HEK293T (cell line): ENCODE measurements at regions not wholly inside any gene's neighbourhood (a gene's known extent, or its start where the extent isn't known, plus 50 kb on each side); places are given as distances from the start of the nearest gene placed in this dataset.
"Not testable (repeated sequence)": the region's sequence is repeated elsewhere in the genome, so short reads cannot be mapped to it uniquely, and the experiment has no call there.

Source experiments
- CTCF ChIA-PET: fragments of 350-600 bp; formaldehyde crosslinking; extraction: SDS; loops from one replicate; lab custom pipeline; 2021; ENCODE audit warnings: antibody characterized with exemption, inconsistent platforms; lab: Yijun Ruan, JAX
- POLR2A ChIA-PET: fragments of 350-600 bp; formaldehyde crosslinking; extraction: SDS; loops from one replicate; lab custom pipeline; 2020; ENCODE audit warnings: antibody characterized with exemption, inconsistent platforms; lab: Yijun Ruan, JAX
- DNase-seq: peaks from one replicate; pipeline ENCODE4 v3.0.0; 2012; ENCODE audit warnings: mixed read lengths; ENCODE audit errors: extremely low spot score
- ARNT ChIP-seq: fragments of 450-650 bp; IDR thresholded peaks from 2 replicates; pipeline ENCODE4 v1.6.1; 2017; ENCODE audit warnings: mild to moderate bottlenecking
- BHLHE40 ChIP-seq: fragments of 450-650 bp; IDR thresholded peaks from 2 replicates; pipeline ENCODE4 v1.6.1; 2016; ENCODE audit warnings: mild to moderate bottlenecking, moderate library complexity, borderline replicate concordance
- CTBP1 ChIP-seq: fragments of 450-650 bp; IDR thresholded peaks from 2 replicates; pipeline ENCODE4 v1.6.1; 2016; ENCODE audit warnings: borderline replicate concordance
- ELF4 ChIP-seq: fragments of 450-650 bp; IDR thresholded peaks from 2 replicates; pipeline ENCODE4 v1.6.1; 2017; ENCODE audit warnings: antibody characterized with exemption
- FOXA1 ChIP-seq: fragments of 450-650 bp; IDR thresholded peaks from 2 replicates; pipeline ENCODE4 v1.6.1; 2016; ENCODE audit warnings: mild to moderate bottlenecking
- FOXK2 ChIP-seq: fragments of 450-650 bp; IDR thresholded peaks from 2 replicates; pipeline ENCODE4 v1.6.1; 2016; ENCODE audit warnings: mild to moderate bottlenecking
- FOXM1 ChIP-seq: fragments of 450-650 bp; IDR thresholded peaks from 2 replicates; pipeline ENCODE4 v1.6.1; 2017; ENCODE audit warnings: mild to moderate bottlenecking, borderline replicate concordance
- HDGF ChIP-seq: fragments of 450-650 bp; IDR thresholded peaks from 2 replicates; pipeline ENCODE4 v1.6.1; 2017; ENCODE audit warnings: antibody characterized with exemption, borderline replicate concordance
- L3MBTL2 ChIP-seq: fragments of 450-650 bp; conservative IDR thresholded peaks from 2 replicates; pipeline ENCODE4 v1.6.1; 2016; ENCODE audit warnings: mild to moderate bottlenecking
- LEF1 ChIP-seq: fragments of 450-650 bp; IDR thresholded peaks from 2 replicates; pipeline ENCODE4 v1.6.1; 2017; ENCODE audit warnings: mild to moderate bottlenecking, borderline replicate concordance
- NFRKB ChIP-seq: fragments of 450-650 bp; IDR thresholded peaks from 2 replicates; pipeline ENCODE4 v1.6.1; 2016; ENCODE audit warnings: mild to moderate bottlenecking, moderate library complexity
- PKNOX1 ChIP-seq: fragments of 450-650 bp; IDR thresholded peaks from 2 replicates; pipeline ENCODE4 v1.6.1; 2016
- SP1 ChIP-seq: fragments of 450-650 bp; IDR thresholded peaks from 2 replicates; pipeline ENCODE4 v1.6.1; 2017
- SUZ12 ChIP-seq: fragments of 450-650 bp; IDR thresholded peaks from 2 replicates; pipeline ENCODE4 v1.6.1; 2016; ENCODE audit warnings: mild to moderate bottlenecking
- TARDBP ChIP-seq: fragments of 450-650 bp; IDR thresholded peaks from 2 replicates; pipeline ENCODE4 v1.6.1; 2016
- ZNF384 ChIP-seq: fragments of 450-650 bp; IDR thresholded peaks from 2 replicates; pipeline ENCODE4 v1.6.1; 2016

GRCh38 chr16:85204242-85205010, 92.2 kb upstream of the CIBAR2 start:
- no peak for DNase-seq
- ChIA-PET CTCF (interaction anchor here (0.6 kb wide), 1 partner anchor 71 kb away, joined by 3 read pairs; no protein-coding TSS in a partner anchor), POLR2A (no interaction called here)
- TF ChIP-seq SP1: no peak
- no peak for TF ChIP-seq HDGF
- TF ChIP-seq CTBP1: no peak
- no peak for TF ChIP-seq LEF1
- no peak for TF ChIP-seq PKNOX1
- no peak for TF ChIP-seq ARNT
- TF ChIP-seq NFRKB: no peak
- TF ChIP-seq TARDBP: no peak
- TF ChIP-seq ELF4: no peak
- TF ChIP-seq FOXA1: no peak
- TF ChIP-seq FOXK2: no peak
- no peak for TF ChIP-seq L3MBTL2
- no peak for TF ChIP-seq BHLHE40
- no peak for TF ChIP-seq ZNF384

- POLR2A ChIA-PET, CTCF ChIA-PET, DNase-seq: not testable (repeated sequence)
Measured at GRCh38 chr16:85205257-85205656, 93.0 kb upstream of the CIBAR2 start.

DNA sequence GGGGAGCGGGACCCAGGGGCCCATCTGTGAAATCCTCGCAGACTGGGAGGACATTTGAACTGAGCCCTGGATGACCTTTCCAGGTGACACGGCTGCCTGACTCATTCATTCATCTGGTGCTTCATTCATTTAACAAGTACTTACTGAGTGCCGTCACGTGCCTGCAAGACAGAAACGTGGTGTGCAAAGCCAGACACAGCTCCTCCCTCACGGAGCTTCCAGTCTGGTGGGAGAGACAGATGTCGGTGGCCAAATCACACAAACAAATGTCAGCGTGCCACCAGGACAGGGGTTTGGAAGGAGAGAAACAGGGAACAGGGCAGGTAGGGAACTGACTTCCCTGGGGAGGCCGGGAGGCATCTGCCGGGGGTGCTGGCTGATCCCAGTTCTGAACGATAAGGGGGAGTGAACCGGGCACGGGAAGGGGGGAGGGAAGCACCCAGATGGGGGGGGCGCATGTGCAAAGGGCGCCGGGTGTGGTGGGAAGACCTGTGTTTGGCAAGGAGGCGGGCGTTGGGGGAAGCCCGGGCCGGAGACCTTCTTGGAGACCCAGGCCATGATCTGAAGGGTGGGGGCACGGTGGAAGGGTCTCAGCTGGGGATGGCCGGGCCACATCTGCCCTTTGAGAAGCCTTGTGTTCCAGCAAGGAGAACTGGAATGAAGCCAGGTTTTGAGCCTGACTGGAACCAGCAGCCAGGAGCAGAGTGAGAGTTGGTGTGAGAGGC, 93.6 kb upstream of the CIBAR2 start:
- CTCF ChIA-PET: no interaction called here
- POLR2A ChIA-PET: no interaction called here
- TF ChIP-seq ARNT: no peak
- TF ChIP-seq ELF4: no peak
- DNase-seq: no peak

- DNase-seq: no peak
- TF ChIP-seq ELF4 (no peak), ZNF384 (no peak), TARDBP (no peak), L3MBTL2 (no peak)
- CTCF ChIA-PET: no interaction called here
- POLR2A ChIA-PET: no interaction called here
Measured at GRCh38 chr16:85206472-85207356, 94.4 kb upstream of the CIBAR2 start.

- no peak for DNase-seq
- CTCF ChIA-PET: no interaction called here
- POLR2A ChIA-PET: no interaction called here
- TF ChIP-seq ARNT (no peak), FOXK2 (no peak), ZNF384 (no peak), BHLHE40 (no peak), SUZ12 (no peak)
Measured at GRCh38 chr16:85207357-85207921, 95.2 kb upstream of the CIBAR2 start.

DNA sequence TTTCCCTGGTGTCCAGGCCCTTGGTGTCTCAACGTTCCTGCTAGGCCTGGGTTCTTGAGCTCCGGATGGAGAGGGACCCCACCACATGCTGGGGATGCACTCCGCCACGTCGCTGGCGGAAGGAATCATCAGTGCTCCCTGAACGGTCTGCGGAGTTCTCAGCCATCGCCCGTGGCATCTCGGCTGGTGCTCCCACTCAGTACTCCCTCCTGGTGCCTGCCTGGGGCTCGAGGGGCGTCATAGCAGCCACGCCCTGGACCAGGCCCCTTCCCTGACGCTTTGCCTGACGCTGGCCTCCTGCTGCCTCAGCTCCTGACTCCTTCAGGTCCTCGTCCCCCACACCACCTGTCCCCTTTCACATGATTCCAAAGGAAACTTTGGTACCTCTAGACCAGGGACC, 95.9 kb upstream of the CIBAR2 start:
- DNase-seq: no peak
- no peak for TF ChIP-seq CTBP1
- TF ChIP-seq FOXK2: no peak
- no peak for TF ChIP-seq HDGF
- no peak for TF ChIP-seq SUZ12
- TF ChIP-seq NFRKB: no peak
- no peak for TF ChIP-seq FOXM1
- TF ChIP-seq ZNF384: no peak
- no peak for TF ChIP-seq PKNOX1
- TF ChIP-seq L3MBTL2: no peak
- TF ChIP-seq LEF1: no peak
- no peak for TF ChIP-seq ARNT
- POLR2A ChIA-PET: no interaction called here
- CTCF ChIA-PET: no interaction called here
